H1 (cell line): ENCODE measurements at regions not wholly inside any gene's neighbourhood (a gene's known extent, or its start where the extent isn't known, plus 50 kb on each side); places are given as distances from the start of the nearest gene placed in this dataset.

Experiments used
- CTCF ChIA-PET: fragments of 300-600 bp; sonication (Branson Sonifier 250); formaldehyde crosslinking; loops from one replicate; lab custom pipeline; 2021; ENCODE audit not compliant: partially characterized antibody; lab: Charles Lee
- POLR2A ChIA-PET: fragments of 300-600 bp; sonication (Branson Sonifier 250); formaldehyde crosslinking; loops from one replicate; lab custom pipeline; 2021; ENCODE audit warnings: inconsistent platforms; ENCODE audit not compliant: partially characterized antibody; lab: Charles Lee
- DNase-seq, 2 experiments: peaks; one replicate each; pipeline versions ENCODE4 v3.0.0 to v3.0.0-alpha.2; 2010 to 2022; ENCODE audit warnings: low spot score in 2 of 2, low read depth in 1 of 2, mixed read lengths in 1 of 2
- FAIRE-seq: peaks from 2 replicates; lab custom pipeline; 2011; peaks lifted over from hg19 to GRCh38; lab: Jason Lieb, UNC
- H2AFZ ChIP-seq: 2 replicates; pipeline ENCODE4 v1.8.1; 2012; ENCODE audit warnings: low read length, inconsistent platforms
- H2AK5ac ChIP-seq: 2 replicates; pipeline ENCODE4 v1.6.1; 2013; ENCODE audit warnings: low read depth, low read length
- H2BK120ac ChIP-seq: replicated peaks from 2 replicates; pipeline ENCODE3; 2013; ENCODE audit warnings: low read depth, low read length, inconsistent platforms
- H2BK12ac ChIP-seq: 2 replicates; pipeline ENCODE4 v1.6.1; 2013; ENCODE audit warnings: low read depth, low read length
- H2BK15ac ChIP-seq: 2 replicates; pipeline ENCODE4 v1.6.1; 2013; ENCODE audit warnings: low read length
- H2BK20ac ChIP-seq: 2 replicates; pipeline ENCODE4 v1.6.1; 2013; ENCODE audit warnings: low read length
- H2BK5ac ChIP-seq: 2 replicates; pipeline ENCODE4 v1.6.1; 2013; ENCODE audit warnings: low read depth, low read length
- H3K14ac ChIP-seq: 2 replicates; pipeline ENCODE4 v1.6.1; 2013; ENCODE audit warnings: inconsistent platforms; ENCODE audit not compliant: insufficient read length
- H3K18ac ChIP-seq: 2 replicates; pipeline ENCODE4 v1.6.1; 2013; ENCODE audit warnings: low read length; ENCODE audit errors: extremely low read depth
- H3K23ac ChIP-seq: 2 replicates; pipeline ENCODE4 v1.6.1; 2013; ENCODE audit warnings: inconsistent platforms; ENCODE audit not compliant: insufficient read length
- H3K23me2 ChIP-seq: 2 replicates; pipeline ENCODE4 v1.6.1; 2013; ENCODE audit warnings: low read depth, low read length
- H3K27ac ChIP-seq: 2 replicates; pipeline ENCODE4 v1.6.1; 2011; ENCODE audit warnings: low read depth, low read length, inconsistent platforms
- H3K27me3 ChIP-seq, 4 experiments: replicated peaks in 1 of 4; 1 replicate in 1 of 4; 2 replicates in 3 of 4; pipeline versions ENCODE4 v1.6.1 to v1.8.1; 2011 to 2013; ENCODE audit warnings: low read length in 3 of 4, mild to moderate bottlenecking in 3 of 4, inconsistent platforms in 2 of 4, mixed read lengths in 2 of 4, moderate library complexity in 1 of 4; ENCODE audit not compliant: control insufficient read depth in 3 of 4, insufficient read depth in 3 of 4; ENCODE audit errors: extremely low read depth in 1 of 4
- H3K36me3 ChIP-seq, 4 experiments: 2 replicates each; pipeline versions ENCODE4 v1.6.1 to v1.8.1; 2011 to 2013; ENCODE audit warnings: mild to moderate bottlenecking in 4 of 4, low read length in 3 of 4, moderate library complexity in 2 of 4, control low read depth in 1 of 4, inconsistent platforms in 1 of 4; ENCODE audit not compliant: insufficient read depth in 4 of 4, control insufficient read depth in 2 of 4
- H3K4ac ChIP-seq: replicated peaks from 2 replicates; pipeline ENCODE3; 2013; ENCODE audit warnings: low read length, low read depth, mixed read lengths, inconsistent platforms; ENCODE audit not compliant: insufficient read length
- H3K4me1 ChIP-seq, 4 experiments: replicated peaks in 1 of 4; 1 replicate in 1 of 4; 2 replicates in 3 of 4; pipeline versions ENCODE4 v1.6.1 to v1.8.1; 2011 to 2013; ENCODE audit warnings: low read length in 3 of 4, inconsistent platforms in 2 of 4, mixed read lengths in 1 of 4; ENCODE audit not compliant: insufficient read depth in 4 of 4, control insufficient read depth in 3 of 4
- H3K4me2 ChIP-seq, 2 experiments: 2 replicates each; pipeline versions ENCODE4 v1.6.1 to v1.8.1; 2011 to 2013; ENCODE audit warnings: low read depth in 2 of 2, low read length in 2 of 2, control low read depth in 1 of 2, inconsistent platforms in 1 of 2, mild to moderate bottlenecking in 1 of 2; ENCODE audit not compliant: insufficient read depth in 1 of 2
- H3K4me3 ChIP-seq, 4 experiments: fragments of 200-600, 300-600 bp in 1 of 4; sonication (generic), shearing (Covaris generic), sonication (Bioruptor Twin) in 1 of 4; 2 replicates each; pipeline versions ENCODE4 v1.5.1 to v1.8.1; 2011 to 2016; ENCODE audit warnings: low read length in 4 of 4, low read depth in 3 of 4, control low read depth in 2 of 4, inconsistent platforms in 2 of 4, mild to moderate bottlenecking in 2 of 4, mixed read lengths in 1 of 4, moderate library complexity in 1 of 4; ENCODE audit not compliant: insufficient read depth in 2 of 4; ENCODE audit errors: extremely low read depth in 1 of 4
- H3K56ac ChIP-seq: replicated peaks from 2 replicates; pipeline ENCODE3; 2013; ENCODE audit warnings: low read depth, mild to moderate bottlenecking, mixed read lengths, low read length, inconsistent platforms; ENCODE audit not compliant: insufficient read length
- H3K79me1 ChIP-seq: 2 replicates; pipeline ENCODE4 v1.6.1; 2013; ENCODE audit warnings: low read depth, low read length, control low read depth
- H3K79me2 ChIP-seq, 2 experiments: 2 replicates each; pipeline versions ENCODE4 v1.6.1 to v1.8.1; 2012 to 2013; ENCODE audit warnings: low read length in 2 of 2, mild to moderate bottlenecking in 2 of 2, inconsistent platforms in 1 of 2; ENCODE audit not compliant: insufficient read depth in 2 of 2, control insufficient read depth in 1 of 2
- H3K9ac ChIP-seq, 4 experiments: replicated peaks in 1 of 4; 1 replicate in 1 of 4; 2 replicates in 3 of 4; pipeline versions ENCODE4 v1.6.1 to v1.8.1; 2011 to 2013; ENCODE audit warnings: low read depth in 3 of 4, low read length in 3 of 4, control low read depth in 2 of 4, mild to moderate bottlenecking in 2 of 4, moderate library complexity in 2 of 4, inconsistent platforms in 1 of 4; ENCODE audit errors: extremely low read depth in 1 of 4
- H3K9me3 ChIP-seq, 2 experiments: 2 replicates each; pipeline versions ENCODE4 v1.6.1 to v1.8.1; 2012 to 2013; ENCODE audit warnings: mild to moderate bottlenecking in 2 of 2, moderate library complexity in 2 of 2, control low read depth in 1 of 2, inconsistent platforms in 1 of 2, low read depth in 1 of 2, low read length in 1 of 2, mixed read lengths in 1 of 2; ENCODE audit not compliant: insufficient read depth in 2 of 2
- H4K20me1 ChIP-seq, 2 experiments: replicated peaks in 1 of 2; 2 replicates each; pipeline versions ENCODE3 to v1.8.1; 2011 to 2013; ENCODE audit warnings: inconsistent platforms in 2 of 2, low read length in 2 of 2, mild to moderate bottlenecking in 1 of 2; ENCODE audit not compliant: insufficient read depth in 2 of 2, control insufficient read depth in 1 of 2
- H4K5ac ChIP-seq: 2 replicates; pipeline ENCODE4 v1.6.1; 2013; ENCODE audit warnings: low read length, low read depth, mixed read lengths, inconsistent platforms; ENCODE audit not compliant: insufficient read length
- H4K8ac ChIP-seq: 2 replicates; pipeline ENCODE4 v1.8.0; 2013; ENCODE audit warnings: mild to moderate bottlenecking, moderate library complexity, low read length, inconsistent platforms; ENCODE audit not compliant: insufficient read depth; ENCODE audit errors: extremely low read depth
- H4K91ac ChIP-seq: replicated peaks from 2 replicates; pipeline ENCODE3; 2013; ENCODE audit warnings: low read length, mixed read lengths, inconsistent platforms; ENCODE audit not compliant: insufficient read length
- BRCA1 ChIP-seq: IDR thresholded peaks from 2 replicates; pipeline ENCODE4 v1.6.1; 2012; ENCODE audit warnings: low read depth, low read length, improper control_type of control experiment
- CBX8 ChIP-seq: fragments of 300-800, 300-1000 bp; sonication (generic); IDR thresholded peaks from 2 replicates; pipeline ENCODE4 v1.7.1; 2016; ENCODE audit warnings: low read depth, low read length, borderline replicate concordance
- CTBP2 ChIP-seq: IDR thresholded peaks from 2 replicates; pipeline ENCODE4 v1.7.0; 2011; ENCODE audit warnings: borderline replicate concordance, mild to moderate bottlenecking, moderate library complexity, mixed read lengths, low read length; ENCODE audit not compliant: insufficient read depth, insufficient read length
- EZH2 ChIP-seq: fragments of 200-600 bp; sonication (generic); IDR thresholded peaks from 2 replicates; pipeline ENCODE4 v1.7.1; 2012; ENCODE audit warnings: low read depth, mild to moderate bottlenecking, moderate library complexity, low read length, inconsistent platforms; ENCODE audit not compliant: severe bottlenecking
- GABPA ChIP-seq: IDR thresholded peaks from 2 replicates; pipeline ENCODE4 v1.6.1; 2011; ENCODE audit warnings: mild to moderate bottlenecking, low read length, moderate library complexity, borderline replicate concordance; ENCODE audit not compliant: insufficient read depth
- KDM1A ChIP-seq: fragments of 200-600, 300-600 bp; sonication (generic); IDR thresholded peaks from 2 replicates; pipeline ENCODE4 v1.7.1; 2016; ENCODE audit warnings: mild to moderate bottlenecking, low read length, borderline replicate concordance
- PHF8 ChIP-seq: fragments of 200-600 bp; sonication (generic); conservative IDR thresholded peaks from 2 replicates; pipeline ENCODE4 v1.7.1; 2012; ENCODE audit warnings: low read depth, mild to moderate bottlenecking, inconsistent platforms, low read length, moderate library complexity
- RNF2 ChIP-seq: fragments of 200-900, 300-1000 bp; sonication (generic); IDR thresholded peaks from 2 replicates; pipeline ENCODE4 v1.7.1; 2016; ENCODE audit warnings: borderline replicate concordance, low read depth, mild to moderate bottlenecking, antibody characterized with exemption, low read length; ENCODE audit not compliant: poor library complexity, severe bottlenecking; ENCODE audit errors: missing control alignments
- SP1 ChIP-seq: IDR thresholded peaks from 2 replicates; pipeline ENCODE4 v1.6.1; 2011; ENCODE audit warnings: low read depth, low read length
- SP2 ChIP-seq: IDR thresholded peaks from 2 replicates; pipeline ENCODE4 v1.6.1; 2012; ENCODE audit warnings: mild to moderate bottlenecking, low read length, inconsistent platforms
- SP4 ChIP-seq: IDR thresholded peaks from 2 replicates; pipeline ENCODE4 v1.6.1; 2012; ENCODE audit warnings: low read length, inconsistent platforms
- SRF ChIP-seq: IDR thresholded peaks from 2 replicates; pipeline ENCODE4 v1.6.1; 2011; ENCODE audit warnings: mild to moderate bottlenecking, low read depth, low read length, moderate library complexity
- SUZ12 ChIP-seq: fragments of 200-600 bp; sonication (generic); IDR thresholded peaks from 2 replicates; pipeline ENCODE4 v1.6.1; 2012; ENCODE audit warnings: mild to moderate bottlenecking, inconsistent platforms, low read length, moderate library complexity, mixed read lengths
- TAF1 ChIP-seq: IDR thresholded peaks from 2 replicates; pipeline ENCODE4 v1.6.1; 2011; ENCODE audit warnings: mild to moderate bottlenecking, low read depth, low read length
- WGBS, 2 experiments: shearing (Covaris generic) in 1 of 2; methylation state at CpG; one replicate each; pipeline versions ENCODE4 v1.1.6 to v1.1.7; 2013 to 2015; ENCODE audit warnings: low lambda C conversion rate in 2 of 2, mixed read lengths in 2 of 2, inconsistent platforms in 1 of 2, low coverage in 1 of 2, missing lambda C conversion rate in 1 of 2; ENCODE audit not compliant: insufficient replicate concordance in 2 of 2, insufficient coverage in 1 of 2, insufficient read length in 1 of 2; ENCODE audit errors: extremely low coverage in 1 of 2, missing lambda C conversion rate in 1 of 2; 5-methylcytosine and 5-hydroxymethylcytosine counted together
- TF ChIP-seq, protein P1 (sequence below): IDR thresholded peaks from 2 replicates; pipeline ENCODE4 v1.6.1; 2012; ENCODE audit warnings: inconsistent platforms

DNA sequence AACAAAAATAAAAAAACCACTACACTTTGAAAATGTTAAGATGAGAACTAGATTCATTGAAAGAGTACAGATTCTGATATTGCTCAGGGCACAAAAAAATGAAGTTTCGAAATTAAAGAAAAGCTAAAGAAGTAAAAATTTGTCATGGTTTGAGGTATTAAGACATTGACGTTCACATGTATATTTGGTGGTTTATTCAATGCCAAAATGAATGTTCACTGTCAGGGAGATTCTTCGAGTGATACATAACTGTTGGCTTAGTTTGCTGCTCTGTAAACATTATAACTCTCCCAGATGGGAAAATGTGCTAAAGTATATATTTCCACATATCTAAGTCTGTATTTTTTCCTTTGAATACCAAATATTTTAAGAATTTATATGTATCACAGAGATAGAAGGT lies 345.0 kb downstream of the SEMA3D start:
- H2BK20ac ChIP-seq = no peak overlapping the region
- H3K27me3 ChIP-seq = no peaks in the 10 kb centered on the region
- H3K27ac ChIP-seq = no peak overlapping the region
- H3K4me1 ChIP-seq = no peaks in the 10 kb centered on the region
- 88% methylated on average over 3 of the region's 3 CpGs; no CpG with 5 or more reads in 1 of the 2 experiments for WGBS, 2 experiments
- no peak overlapping the region for H4K5ac ChIP-seq
- no peak overlapping the region for H3K4me2 ChIP-seq
- H3K9me3 ChIP-seq = no peaks in the 10 kb centered on the region
- no peaks in the 10 kb centered on the region for H3K79me2 ChIP-seq
- H2AK5ac ChIP-seq = no peak overlapping the region
- H4K91ac ChIP-seq = no peak overlapping the region
- H3K4me3 ChIP-seq = no peak overlapping the region
- no peak overlapping the region for H2BK12ac ChIP-seq
- no peak overlapping the region for H3K56ac ChIP-seq
- no peak overlapping the region for H3K4ac ChIP-seq
- H2BK5ac ChIP-seq = no peak overlapping the region
- H3K9ac ChIP-seq = no peak overlapping the region
- H3K18ac ChIP-seq = no peak overlapping the region
- no peak overlapping the region for H2AFZ ChIP-seq
- no peak overlapping the region for H3K14ac ChIP-seq
- FAIRE-seq (no peak), DNase-seq (no peak)
- H3K23ac ChIP-seq = no peak overlapping the region
- H2BK15ac ChIP-seq = no peak overlapping the region
- H2BK120ac ChIP-seq = no peak overlapping the region
- POLR2A ChIA-PET = no interaction called here
- no peak overlapping the region for H4K8ac ChIP-seq
- H3K23me2 ChIP-seq = no peaks in the 10 kb centered on the region
- no peaks in the 10 kb centered on the region for H3K79me1 ChIP-seq
- CTCF ChIA-PET = no interaction called here
- H3K36me3 ChIP-seq = no peaks in the 10 kb centered on the region
- H4K20me1 ChIP-seq = no peaks in the 10 kb centered on the region
- no peak for TF ChIP-seq EZH2
- no peak for TF ChIP-seq BRCA1
- TF ChIP-seq PHF8 = no peak
- no peak for TF ChIP-seq SP1
- no peak for TF ChIP-seq SUZ12
- TF ChIP-seq SP2 = no peak
- TF ChIP-seq SP4 = no peak
- TF ChIP-seq GABPA = no peak
- TF ChIP-seq TAF1 = no peak
- no peak for TF ChIP-seq CBX8
- TF ChIP-seq RNF2 = no peak
- no peak for TF ChIP-seq KDM1A
- TF ChIP-seq CTBP2 = no peak
- TF ChIP-seq SRF = no peak
- TF ChIP-seq, protein P1, sequence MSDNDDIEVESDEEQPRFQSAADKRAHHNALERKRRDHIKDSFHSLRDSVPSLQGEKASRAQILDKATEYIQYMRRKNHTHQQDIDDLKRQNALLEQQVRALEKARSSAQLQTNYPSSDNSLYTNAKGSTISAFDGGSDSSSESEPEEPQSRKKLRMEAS = no peak
